ENCODE measurements at regions not wholly inside any gene's neighbourhood (a gene's known extent, or its start where the extent isn't known, plus 50 kb on each side); places are given as distances from the start of the nearest gene placed in this dataset.

DNA sequence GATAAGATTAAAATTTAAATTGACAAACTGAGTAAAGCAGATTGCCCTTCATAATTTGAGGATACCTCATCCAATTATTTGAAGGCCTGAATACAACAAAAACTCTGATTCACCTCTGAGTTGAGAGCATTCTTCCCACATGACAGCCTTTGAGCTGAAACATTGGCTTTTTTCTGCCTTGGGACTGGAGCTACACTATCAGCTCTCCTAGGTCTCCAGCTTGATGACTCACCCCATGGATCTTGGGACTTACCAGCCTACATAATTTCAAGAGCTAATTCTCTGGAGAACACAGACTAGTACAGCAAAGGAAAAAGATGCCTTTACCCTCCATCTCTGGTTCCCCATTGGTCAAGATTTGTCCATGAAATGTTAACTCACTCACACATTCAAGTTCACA, 555.1 kb downstream of the FOXG1 start:
- TF ChIP-seq FOXM1 (IDR thresholded peaks at IDR 0.05; ENCODE audit: borderline replicate concordance, low read depth) (no peak), RAD21 (IDR thresholded peaks at IDR 0.05; ENCODE audit: low read depth) (no peak), YY1 (IDR thresholded peaks at IDR 0.05; ENCODE audit: low read depth) (no peak)
